SU-DHL-6 (cell line): ENCODE measurements at regions not wholly inside any gene's neighbourhood (a gene's known extent, or its start where the extent isn't known, plus 50 kb on each side); places are given as distances from the start of the nearest gene placed in this dataset.

Experiments
- H2AFZ ChIP-seq: fragments of 200-600 bp; sonication (generic); 2 replicates; pipeline ENCODE4 v1.6.1; 2014; ENCODE audit warnings: low read depth, mild to moderate bottlenecking, moderate library complexity, mixed read lengths, antibody characterized with exemption, low read length; ENCODE audit not compliant: severe bottlenecking
- H3F3A ChIP-seq: fragments of 200-600 bp; shearing (Covaris generic); 2 replicates; pipeline ENCODE4 v1.6.0; 2016; ENCODE audit warnings: antibody characterized with exemption, mild to moderate bottlenecking; ENCODE audit not compliant: insufficient read depth
- H3K27ac ChIP-seq: fragments of 200-600 bp; sonication (generic); 2 replicates; pipeline ENCODE4 v1.5.1; 2016; ENCODE audit warnings: low read depth, mild to moderate bottlenecking, low read length, moderate library complexity, mixed read lengths
- H3K27me3 ChIP-seq: fragments of 200-600 bp; sonication (generic), shearing (Covaris generic); 2 replicates; pipeline ENCODE4 v1.6.0; 2014; ENCODE audit warnings: mild to moderate bottlenecking, low read length
- H3K36me3 ChIP-seq: fragments of 200-600 bp; sonication (generic); 2 replicates; pipeline ENCODE4 v1.6.1; 2014; ENCODE audit warnings: mild to moderate bottlenecking, low read length, mixed read lengths
- H3K4me2 ChIP-seq: fragments of 300-600, 200-600 bp; shearing (Covaris generic), sonication (generic); 2 replicates; pipeline ENCODE4 v1.6.0; 2014; ENCODE audit warnings: low read length, low read depth, mild to moderate bottlenecking; ENCODE audit not compliant: poor library complexity, severe bottlenecking
- H3K4me3 ChIP-seq: fragments of 200-600 bp; sonication (generic); 2 replicates; pipeline ENCODE4 v1.5.1; 2014; ENCODE audit warnings: antibody characterized with exemption, low read length, mild to moderate bottlenecking, mixed read lengths; ENCODE audit not compliant: insufficient read depth, poor library complexity, severe bottlenecking
- H3K79me2 ChIP-seq: fragments of 200-600 bp; sonication (generic); 2 replicates; pipeline ENCODE4 v1.6.1; 2014; ENCODE audit warnings: mild to moderate bottlenecking, low read length, moderate library complexity; ENCODE audit not compliant: insufficient read depth
- H3K9ac ChIP-seq: fragments of 200-600 bp; sonication (generic); 2 replicates; pipeline ENCODE4 v1.7.0; 2014; ENCODE audit warnings: mild to moderate bottlenecking, low read length
- H3K9me2 ChIP-seq: fragments of 200-600 bp; sonication (generic); replicated peaks from 2 replicates; pipeline ENCODE4 v1.6.1; 2014; ENCODE audit warnings: low read length; ENCODE audit not compliant: insufficient read depth
- H3K9me3 ChIP-seq: fragments of 200-600 bp; sonication (generic); 2 replicates; pipeline ENCODE4 v1.6.1; 2014; ENCODE audit warnings: low read length, mixed read lengths; ENCODE audit not compliant: insufficient read depth
- H4K20me1 ChIP-seq: fragments of 200-600 bp; sonication (generic); 2 replicates; pipeline ENCODE4 v1.6.1; 2014; ENCODE audit warnings: low read depth, mild to moderate bottlenecking, antibody characterized with exemption, low read length, moderate library complexity, mixed read lengths
- CTCF ChIP-seq: fragments of 200-600 bp; sonication (generic); IDR thresholded peaks from one replicate; pipeline ENCODE4 v1.5.1; 2017; ENCODE audit warnings: antibody characterized with exemption, mild to moderate bottlenecking, low read length, moderate library complexity; ENCODE audit not compliant: insufficient read depth, poor library complexity, severe bottlenecking
- EZH2phosphoT487 ChIP-seq: fragments of 200-600 bp; sonication (generic), shearing (Covaris generic); conservative IDR thresholded peaks from 2 replicates; pipeline ENCODE4 v1.6.1; 2018; ENCODE audit warnings: mild to moderate bottlenecking, antibody characterized with exemption, low read length, moderate library complexity, mixed read lengths

GRCh38 chr2:235201756-235202155 is 249.9 kb downstream of the SH3BP4 start:
- no peak overlapping the region for H2AFZ ChIP-seq

GRCh38 chr2:235204948-235205347 is 253.1 kb downstream of the SH3BP4 start:
- no peak for TF ChIP-seq EZH2phosphoT487
- no peak for TF ChIP-seq CTCF
- Histone ChIP-seq H3K4me3 (no peak overlapping the region), H3K9ac (no peak overlapping the region), H3K4me2 (no peak overlapping the region), H3K27me3 (no peaks in the 10 kb centered on the region), H3K36me3 (no peaks in the 10 kb centered on the region), H3K27ac (no peak overlapping the region), H2AFZ (no peak overlapping the region), H4K20me1 (no peaks in the 10 kb centered on the region), H3K9me3 (no peaks in the 10 kb centered on the region), H3F3A (no peaks in the 10 kb centered on the region), H3K79me2 (no peaks in the 10 kb centered on the region), H3K9me2 (no peaks in the 10 kb centered on the region)

More at GRCh38 chr2:235201756-235202155, 249.9 kb downstream of the SH3BP4 start:
- H3K9me3 ChIP-seq: no peaks in the 10 kb centered on the region
- H3K9ac ChIP-seq: no peak overlapping the region
- no peaks in the 10 kb centered on the region for H3K79me2 ChIP-seq
- no peaks in the 10 kb centered on the region for H3K36me3 ChIP-seq
- no peaks in the 10 kb centered on the region for H3K27me3 ChIP-seq
- no peak overlapping the region for H3K27ac ChIP-seq
- no peaks in the 10 kb centered on the region for H3K9me2 ChIP-seq
- no peak overlapping the region for H3K4me3 ChIP-seq
- H3F3A ChIP-seq: no peaks in the 10 kb centered on the region
- TF ChIP-seq CTCF: no peak
- no peak for TF ChIP-seq EZH2phosphoT487
- H3K4me2 ChIP-seq: no peak overlapping the region
- no peaks in the 10 kb centered on the region for H4K20me1 ChIP-seq

GRCh38 chr2:235206399-235206798 is 254.6 kb downstream of the SH3BP4 start:
- H4K20me1 ChIP-seq: no peaks in the 10 kb centered on the region
- H3K9me2 ChIP-seq: no peaks in the 10 kb centered on the region
- H3K36me3 ChIP-seq: no peaks in the 10 kb centered on the region
- H3F3A ChIP-seq: no peaks in the 10 kb centered on the region
- no peak overlapping the region for H3K4me2 ChIP-seq
- no peaks in the 10 kb centered on the region for H3K9me3 ChIP-seq
- H3K27ac ChIP-seq: no peak overlapping the region
- H3K27me3 ChIP-seq: no peaks in the 10 kb centered on the region
- TF ChIP-seq CTCF (no peak), EZH2phosphoT487 (no peak)
- H3K4me3 ChIP-seq: no peak overlapping the region
- no peak overlapping the region for H2AFZ ChIP-seq
- no peak overlapping the region for H3K9ac ChIP-seq
- H3K79me2 ChIP-seq: no peaks in the 10 kb centered on the region
